MM.1S (cell line): ENCODE measurements at regions not wholly inside any gene's neighbourhood (a gene's known extent, or its start where the extent isn't known, plus 50 kb on each side); places are given as distances from the start of the nearest gene placed in this dataset.

ENCODE experiments used
- DNase-seq: peaks from one replicate; pipeline ENCODE4 v3.0.0-alpha.2; 2015
- H2AFZ ChIP-seq: fragments of 300-600 bp; sonication (generic); 2 replicates; pipeline ENCODE4 v1.6.0; 2016; ENCODE audit warnings: antibody characterized with exemption, low read length
- H3F3A ChIP-seq: fragments of 300-600 bp; sonication (generic); 2 replicates; pipeline ENCODE4 v1.6.1; 2016; ENCODE audit warnings: mild to moderate bottlenecking, antibody characterized with exemption, low read length, moderate library complexity, mixed read lengths; ENCODE audit not compliant: insufficient read depth
- H3K27ac ChIP-seq: fragments of 300-600 bp; sonication (generic); 2 replicates; pipeline ENCODE4 v1.5.1; 2016; ENCODE audit warnings: mild to moderate bottlenecking, low read length
- H3K27me3 ChIP-seq: fragments of 300-600 bp; sonication (generic); replicated peaks from 2 replicates; pipeline ENCODE4 v1.6.0; 2016; ENCODE audit warnings: low read length; ENCODE audit not compliant: insufficient read depth
- H3K36me3 ChIP-seq: fragments of 300-600 bp; sonication (generic); replicated peaks from 2 replicates; pipeline ENCODE4 v1.6.1; 2016; ENCODE audit warnings: mild to moderate bottlenecking, low read length, mixed read lengths; ENCODE audit not compliant: insufficient read depth
- H3K4me1 ChIP-seq: fragments of 300-600 bp; sonication (generic); 2 replicates; pipeline ENCODE4 v1.6.1; 2016; ENCODE audit warnings: low read length, mixed read lengths
- H3K4me2 ChIP-seq: fragments of 300-600 bp; sonication (generic); 2 replicates; pipeline ENCODE4 v1.6.0; 2016; ENCODE audit warnings: low read depth, low read length
- H3K4me3 ChIP-seq: fragments of 300-600 bp; sonication (generic); 2 replicates; pipeline ENCODE4 v1.5.1; 2016; ENCODE audit warnings: low read length, mixed read lengths
- H3K79me2 ChIP-seq: fragments of 300-600 bp; sonication (generic); 2 replicates; pipeline ENCODE4 v1.6.1; 2016; ENCODE audit warnings: mixed run types, low read length, mixed read lengths
- H3K9ac ChIP-seq: fragments of 300-600 bp; sonication (generic); 2 replicates; pipeline ENCODE4 v1.6.1; 2016; ENCODE audit warnings: low read length, mixed read lengths
- H3K9me2 ChIP-seq: fragments of 300-600 bp; sonication (generic); replicated peaks from 2 replicates; pipeline ENCODE4 v1.6.1; 2016; ENCODE audit warnings: mild to moderate bottlenecking, low read length, mixed read lengths; ENCODE audit not compliant: insufficient read depth
- H3K9me3 ChIP-seq: fragments of 300-600 bp; sonication (generic); replicated peaks from 2 replicates; pipeline ENCODE4 v1.6.1; 2016; ENCODE audit warnings: mild to moderate bottlenecking, low read length, mixed read lengths; ENCODE audit not compliant: insufficient read depth
- H4K20me1 ChIP-seq: fragments of 300-600 bp; sonication (generic); 2 replicates; pipeline ENCODE4 v1.6.1; 2016; ENCODE audit warnings: mild to moderate bottlenecking, low read length, moderate library complexity, mixed read lengths; ENCODE audit not compliant: insufficient read depth
- EZH2 ChIP-seq: fragments of 300-600 bp; sonication (generic); optimal IDR thresholded peaks from 2 replicates; pipeline ENCODE3; 2017; ENCODE audit warnings: low read depth, mild to moderate bottlenecking, antibody characterized with exemption, low read length, mixed read lengths
- EZH2phosphoT487 ChIP-seq: fragments of 300-600 bp; sonication (generic); IDR thresholded peaks from 2 replicates; pipeline ENCODE4 v1.6.1; 2018; ENCODE audit warnings: antibody characterized with exemption, low read length
- TF ChIP-seq, protein P1 (sequence below): fragments of 300-600 bp; sonication (generic); IDR thresholded peaks from 2 replicates; pipeline ENCODE4 v1.5.1; 2016; ENCODE audit warnings: antibody characterized with exemption, low read length, mixed read lengths

DNA sequence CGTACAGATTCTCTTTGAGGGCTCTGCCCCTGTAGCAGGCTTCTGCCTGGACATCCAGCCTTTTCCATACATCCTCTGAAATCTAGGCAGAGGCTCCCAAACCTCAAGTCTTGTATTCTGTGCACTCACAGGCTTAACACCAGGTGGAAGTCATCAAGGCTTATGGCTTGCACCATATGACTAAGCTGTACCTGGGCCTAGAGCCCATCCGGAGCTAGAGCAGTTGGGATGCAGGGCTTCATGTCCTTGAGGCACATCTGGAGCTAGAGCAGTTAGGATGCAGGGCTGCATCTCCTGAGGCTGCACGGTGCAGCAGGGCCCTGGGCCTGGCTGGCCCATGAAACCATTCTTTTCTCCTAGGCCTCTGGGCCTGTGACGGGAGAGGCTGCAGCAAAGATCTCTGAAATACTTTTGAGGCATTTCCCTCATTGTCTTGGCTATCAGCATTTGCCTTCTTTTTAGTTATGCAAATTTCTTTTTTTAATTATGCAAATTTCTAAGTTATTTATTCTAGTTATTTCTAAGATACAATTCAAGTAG is 98.7 kb downstream of the CD24 start:
- H3K4me3 ChIP-seq, result no peak overlapping the region
- no peaks in the 10 kb centered on the region for H3K4me1 ChIP-seq
- no peak overlapping the region for H2AFZ ChIP-seq
- no peaks in the 10 kb centered on the region for H3K36me3 ChIP-seq
- no peaks in the 10 kb centered on the region for H4K20me1 ChIP-seq
- H3K4me2 ChIP-seq, result no peak overlapping the region
- no peaks in the 10 kb centered on the region for H3K9me2 ChIP-seq
- no peaks in the 10 kb centered on the region for H3K27me3 ChIP-seq
- no peaks in the 10 kb centered on the region for H3F3A ChIP-seq
- no peaks in the 10 kb centered on the region for H3K79me2 ChIP-seq
- DNase-seq, result no peak
- TF ChIP-seq EZH2phosphoT487 (no peak), EZH2 (no peak)
- TF ChIP-seq, protein P1, sequence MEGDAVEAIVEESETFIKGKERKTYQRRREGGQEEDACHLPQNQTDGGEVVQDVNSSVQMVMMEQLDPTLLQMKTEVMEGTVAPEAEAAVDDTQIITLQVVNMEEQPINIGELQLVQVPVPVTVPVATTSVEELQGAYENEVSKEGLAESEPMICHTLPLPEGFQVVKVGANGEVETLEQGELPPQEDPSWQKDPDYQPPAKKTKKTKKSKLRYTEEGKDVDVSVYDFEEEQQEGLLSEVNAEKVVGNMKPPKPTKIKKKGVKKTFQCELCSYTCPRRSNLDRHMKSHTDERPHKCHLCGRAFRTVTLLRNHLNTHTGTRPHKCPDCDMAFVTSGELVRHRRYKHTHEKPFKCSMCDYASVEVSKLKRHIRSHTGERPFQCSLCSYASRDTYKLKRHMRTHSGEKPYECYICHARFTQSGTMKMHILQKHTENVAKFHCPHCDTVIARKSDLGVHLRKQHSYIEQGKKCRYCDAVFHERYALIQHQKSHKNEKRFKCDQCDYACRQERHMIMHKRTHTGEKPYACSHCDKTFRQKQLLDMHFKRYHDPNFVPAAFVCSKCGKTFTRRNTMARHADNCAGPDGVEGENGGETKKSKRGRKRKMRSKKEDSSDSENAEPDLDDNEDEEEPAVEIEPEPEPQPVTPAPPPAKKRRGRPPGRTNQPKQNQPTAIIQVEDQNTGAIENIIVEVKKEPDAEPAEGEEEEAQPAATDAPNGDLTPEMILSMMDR, result no peak
- no peaks in the 10 kb centered on the region for H3K9me3 ChIP-seq
- no peak overlapping the region for H3K27ac ChIP-seq
- H3K9ac ChIP-seq, result no peak overlapping the region

DNA sequence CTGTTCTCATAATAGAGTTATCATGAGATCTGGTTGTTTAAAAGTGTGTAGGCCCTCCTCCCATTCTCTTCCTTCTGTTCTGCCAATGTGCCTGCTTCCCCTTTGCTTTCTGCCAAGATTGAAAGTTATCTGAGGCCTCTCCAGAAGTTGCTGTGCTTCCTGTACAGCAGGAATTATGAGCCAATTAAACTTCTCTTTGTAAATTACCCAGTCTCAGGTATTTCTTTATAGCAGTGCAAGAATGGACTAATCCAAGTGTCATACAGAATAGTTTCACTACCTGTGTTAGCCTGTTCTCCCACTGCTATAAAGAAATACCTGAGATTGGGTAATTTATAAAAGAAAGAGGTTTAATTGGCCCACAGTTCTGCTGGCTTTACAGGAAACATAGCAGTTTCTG is 100.0 kb downstream of the CD24 start:
- Histone ChIP-seq H3K4me3 (no peak overlapping the region), H4K20me1 (no peaks in the 10 kb centered on the region), H3K4me2 (no peak overlapping the region), H3K9me2 (no peaks in the 10 kb centered on the region), H3F3A (no peaks in the 10 kb centered on the region), H3K9me3 (no peaks in the 10 kb centered on the region), H2AFZ (no peak overlapping the region), H3K79me2 (no peaks in the 10 kb centered on the region), H3K27me3 (no peaks in the 10 kb centered on the region), H3K9ac (no peak overlapping the region), H3K4me1 (no peaks in the 10 kb centered on the region), H3K36me3 (no peaks in the 10 kb centered on the region), H3K27ac (no peak overlapping the region)
- no peak for DNase-seq
- TF ChIP-seq, protein P1, result no peak
- no peak for TF ChIP-seq EZH2phosphoT487
- no peak for TF ChIP-seq EZH2

DNA sequence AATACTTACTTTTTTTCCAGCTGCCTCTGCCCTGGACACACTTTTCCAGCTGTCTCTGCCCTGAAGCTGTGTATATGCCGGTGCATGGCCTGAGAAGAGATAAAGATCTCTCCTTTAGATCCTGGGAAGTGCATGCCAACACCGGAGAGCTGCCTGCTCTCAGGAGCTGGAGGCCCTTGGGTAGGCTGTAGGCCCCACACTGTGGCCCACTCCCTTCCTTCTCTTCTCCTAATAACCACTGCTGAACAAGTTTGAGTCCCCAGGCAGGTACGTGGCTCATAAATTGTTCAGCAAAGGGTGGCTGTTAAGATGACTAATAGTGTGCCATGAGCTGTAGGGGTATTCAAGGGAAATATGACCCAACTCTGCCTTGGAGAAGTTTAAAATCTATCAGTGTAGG is 102.5 kb downstream of the CD24 start:
- no peak overlapping the region for H2AFZ ChIP-seq
- no peaks in the 10 kb centered on the region for H4K20me1 ChIP-seq
- no peaks in the 10 kb centered on the region for H3K79me2 ChIP-seq
- DNase-seq, result no peak
- H3K27ac ChIP-seq, result no peak overlapping the region
- no peak for TF ChIP-seq EZH2phosphoT487
- TF ChIP-seq, protein P1, result no peak
- no peak for TF ChIP-seq EZH2
- H3K4me2 ChIP-seq, result no peak overlapping the region
- no peak overlapping the region for H3K4me3 ChIP-seq
- no peak overlapping the region for H3K9ac ChIP-seq
- no peaks in the 10 kb centered on the region for H3K9me3 ChIP-seq
- no peaks in the 10 kb centered on the region for H3K36me3 ChIP-seq
- H3K9me2 ChIP-seq, result no peaks in the 10 kb centered on the region
- no peaks in the 10 kb centered on the region for H3F3A ChIP-seq
- H3K27me3 ChIP-seq, result no peaks in the 10 kb centered on the region
- H3K4me1 ChIP-seq, result no peaks in the 10 kb centered on the region
